ENCODE measurements at regions not wholly inside any gene's neighbourhood (a gene's known extent, or its start where the extent isn't known, plus 50 kb on each side); places are given as distances from the start of the nearest gene placed in this dataset.

- DNase-seq, result no peak
- H3K27me3 ChIP-seq (ENCODE audit: control insufficient read depth in 1 of 2, insufficient read depth in 1 of 2, low read length in 2 of 2), result no peaks in the 10 kb centered on the region
- no peak overlapping the region for H3K23ac ChIP-seq (ENCODE audit: low read length in 2 of 2)
- no peak overlapping the region for H3K9ac ChIP-seq (ENCODE audit: low read length)
- no peak overlapping the region for H3K18ac ChIP-seq (ENCODE audit: low read depth in 1 of 2, low read length in 2 of 2)
- H4K91ac ChIP-seq (ENCODE audit: low read length), result no peak overlapping the region
- no peak overlapping the region for H3K27ac ChIP-seq (ENCODE audit: low read length, poor library complexity, severe bottlenecking)
- H2BK12ac ChIP-seq (ENCODE audit: low read length in 2 of 2), result no peak overlapping the region
- no peaks in the 10 kb centered on the region for H3K36me3 ChIP-seq (ENCODE audit: control insufficient read depth in 1 of 2, insufficient read depth in 2 of 2, low read depth in 1 of 2, low read length in 2 of 2)
- H3K9me3 ChIP-seq (ENCODE audit: control insufficient read depth, low read length), result no peaks in the 10 kb centered on the region
- H2BK15ac ChIP-seq (ENCODE audit: low read depth, poor library complexity, severe bottlenecking), result no peak overlapping the region
- no peaks in the 10 kb centered on the region for H3K4me1 ChIP-seq (ENCODE audit: control insufficient read depth, insufficient read depth, low read depth, low read length)
- H2AFZ ChIP-seq (ENCODE audit: low read depth, low read length), result no peak overlapping the region
- no peak overlapping the region for H4K8ac ChIP-seq (ENCODE audit: low read length)
- no peak overlapping the region for H3K14ac ChIP-seq (ENCODE audit: low read length in 2 of 2)
- H3K4me2 ChIP-seq (ENCODE audit: low read length, poor library complexity, severe bottlenecking), result no peak overlapping the region
- no peak overlapping the region for H3K4me3 ChIP-seq (ENCODE audit: insufficient read depth in 1 of 2, low read depth in 1 of 2, low read length in 2 of 2)
- H3K79me1 ChIP-seq (replicated peaks; ENCODE audit: low read length, poor library complexity, severe bottlenecking), result no peaks in the 10 kb centered on the region
- no peak overlapping the region for H2BK120ac ChIP-seq (ENCODE audit: low read depth, low read length)
- H3K4ac ChIP-seq (ENCODE audit: low read depth in 1 of 2, low read length in 2 of 2), result no peak overlapping the region
- no peak overlapping the region for H2AK5ac ChIP-seq (ENCODE audit: low read length, severe bottlenecking)
- H2BK5ac ChIP-seq (ENCODE audit: low read depth, low read length, poor library complexity, severe bottlenecking), result no peak overlapping the region
These were observed 1965.3 kb downstream of the ARAP2 start for GRCh38 chr4:34279011-34279410.

- H2BK12ac ChIP-seq (ENCODE audit: low read length in 2 of 2), result no peak overlapping the region
- H3K4me3 ChIP-seq (ENCODE audit: insufficient read depth in 1 of 2, low read depth in 1 of 2, low read length in 2 of 2), result no peak overlapping the region
- H3K79me1 ChIP-seq (replicated peaks; ENCODE audit: low read length, poor library complexity, severe bottlenecking), result no peaks in the 10 kb centered on the region
- H3K18ac ChIP-seq (ENCODE audit: low read depth in 1 of 2, low read length in 2 of 2), result no peak overlapping the region
- H3K27me3 ChIP-seq (ENCODE audit: control insufficient read depth in 1 of 2, insufficient read depth in 1 of 2, low read length in 2 of 2), result no peaks in the 10 kb centered on the region
- H3K9ac ChIP-seq (ENCODE audit: low read length), result no peak overlapping the region
- H3K23ac ChIP-seq (ENCODE audit: low read length in 2 of 2), result no peak overlapping the region
- no peak overlapping the region for H3K4me2 ChIP-seq (ENCODE audit: low read length, poor library complexity, severe bottlenecking)
- H2BK5ac ChIP-seq (ENCODE audit: low read depth, low read length, poor library complexity, severe bottlenecking), result no peak overlapping the region
- no peak overlapping the region for H2BK15ac ChIP-seq (ENCODE audit: low read depth, poor library complexity, severe bottlenecking)
- no peak overlapping the region for H4K8ac ChIP-seq (ENCODE audit: low read length)
- no peak overlapping the region for H2AK5ac ChIP-seq (ENCODE audit: low read length, severe bottlenecking)
- H2AFZ ChIP-seq (ENCODE audit: low read depth, low read length), result no peak overlapping the region
- 78% methylated on average over 2 of the region's 2 CpGs for WGBS
- H3K9me3 ChIP-seq (ENCODE audit: control insufficient read depth, low read length), result no peaks in the 10 kb centered on the region
- H3K27ac ChIP-seq (ENCODE audit: low read length, poor library complexity, severe bottlenecking), result no peak overlapping the region
- no peak overlapping the region for H2BK120ac ChIP-seq (ENCODE audit: low read depth, low read length)
- no peak overlapping the region for H3K14ac ChIP-seq (ENCODE audit: low read length in 2 of 2)
- H3K4me1 ChIP-seq (ENCODE audit: control insufficient read depth, insufficient read depth, low read depth, low read length), result no peaks in the 10 kb centered on the region
- DNase-seq, result no peak
- H3K36me3 ChIP-seq (ENCODE audit: control insufficient read depth in 1 of 2, insufficient read depth in 2 of 2, low read depth in 1 of 2, low read length in 2 of 2), result no peaks in the 10 kb centered on the region
- H3K4ac ChIP-seq (ENCODE audit: low read depth in 1 of 2, low read length in 2 of 2), result no peak overlapping the region
- no peak overlapping the region for H4K91ac ChIP-seq (ENCODE audit: low read length)
These were observed 1964.2 kb downstream of the ARAP2 start for GRCh38 chr4:34280131-34280530.

- H3K14ac ChIP-seq (ENCODE audit: low read length in 2 of 2), result no peak overlapping the region
- DNase-seq, result no peak
- no peaks in the 10 kb centered on the region for H3K36me3 ChIP-seq (ENCODE audit: control insufficient read depth in 1 of 2, insufficient read depth in 2 of 2, low read depth in 1 of 2, low read length in 2 of 2)
- H2AFZ ChIP-seq (ENCODE audit: low read depth, low read length), result no peak overlapping the region
- 95% methylated on average over 4 of the region's 5 CpGs for WGBS
- no peaks in the 10 kb centered on the region for H3K27me3 ChIP-seq (ENCODE audit: control insufficient read depth in 1 of 2, insufficient read depth in 1 of 2, low read length in 2 of 2)
- H2BK120ac ChIP-seq (ENCODE audit: low read depth, low read length), result no peak overlapping the region
- H3K27ac ChIP-seq (ENCODE audit: low read length, poor library complexity, severe bottlenecking), result no peak overlapping the region
- H3K79me1 ChIP-seq (replicated peaks; ENCODE audit: low read length, poor library complexity, severe bottlenecking), result no peaks in the 10 kb centered on the region
- H2AK5ac ChIP-seq (ENCODE audit: low read length, severe bottlenecking), result no peak overlapping the region
- H3K4ac ChIP-seq (ENCODE audit: low read depth in 1 of 2, low read length in 2 of 2), result no peak overlapping the region
- H3K23ac ChIP-seq (ENCODE audit: low read length in 2 of 2), result no peak overlapping the region
- H3K4me2 ChIP-seq (ENCODE audit: low read length, poor library complexity, severe bottlenecking), result no peak overlapping the region
- no peak overlapping the region for H2BK12ac ChIP-seq (ENCODE audit: low read length in 2 of 2)
- no peak overlapping the region for H3K9ac ChIP-seq (ENCODE audit: low read length)
- H2BK15ac ChIP-seq (ENCODE audit: low read depth, poor library complexity, severe bottlenecking), result no peak overlapping the region
- H2BK5ac ChIP-seq (ENCODE audit: low read depth, low read length, poor library complexity, severe bottlenecking), result no peak overlapping the region
- H4K91ac ChIP-seq (ENCODE audit: low read length), result no peak overlapping the region
- no peaks in the 10 kb centered on the region for H3K9me3 ChIP-seq (ENCODE audit: control insufficient read depth, low read length)
- H3K18ac ChIP-seq (ENCODE audit: low read depth in 1 of 2, low read length in 2 of 2), result no peak overlapping the region
- H4K8ac ChIP-seq (ENCODE audit: low read length), result no peak overlapping the region
- H3K4me3 ChIP-seq (ENCODE audit: insufficient read depth in 1 of 2, low read depth in 1 of 2, low read length in 2 of 2), result no peak overlapping the region
- H3K4me1 ChIP-seq (ENCODE audit: control insufficient read depth, insufficient read depth, low read depth, low read length), result no peaks in the 10 kb centered on the region
These were observed 1962.5 kb downstream of the ARAP2 start for GRCh38 chr4:34281826-34282225.

DNA sequence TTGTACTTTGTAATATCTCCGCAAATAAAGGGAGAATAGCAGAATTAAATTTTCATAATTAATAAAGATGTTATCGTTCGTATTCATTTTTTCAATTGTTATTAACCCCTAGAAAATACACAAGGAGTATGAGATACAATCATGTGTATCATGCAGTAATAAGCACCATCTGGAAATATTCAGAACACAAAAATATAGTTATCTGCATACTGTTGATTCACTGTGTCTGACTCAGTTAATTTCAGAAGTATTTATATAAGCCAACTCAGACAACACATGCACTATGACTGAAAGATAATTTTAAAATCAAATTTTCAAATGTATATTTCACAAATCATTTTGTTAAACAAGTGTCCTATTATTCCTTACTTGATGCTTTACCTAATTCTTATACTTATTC is 1954.8 kb downstream of the ARAP2 start:
- H3K79me1 ChIP-seq (replicated peaks; ENCODE audit: low read length, poor library complexity, severe bottlenecking), result no peaks in the 10 kb centered on the region
- peak overlapping the region; percentile 31 for H3K9ac ChIP-seq (ENCODE audit: low read length)
- no CpG with 5 or more reads among the region's 3 CpGs for WGBS
- no peaks in the 10 kb centered on the region for H3K27me3 ChIP-seq (ENCODE audit: control insufficient read depth in 1 of 2, insufficient read depth in 1 of 2, low read length in 2 of 2)
- H2BK12ac ChIP-seq (ENCODE audit: low read length in 2 of 2), result no peak overlapping the region
- H3K4me1 ChIP-seq (ENCODE audit: control insufficient read depth, insufficient read depth, low read depth, low read length), result no peaks in the 10 kb centered on the region
- H3K23ac ChIP-seq (ENCODE audit: low read length in 2 of 2), result no peak overlapping the region
- no peak for DNase-seq
- no peak overlapping the region for H2AK5ac ChIP-seq (ENCODE audit: low read length, severe bottlenecking)
- H3K18ac ChIP-seq (ENCODE audit: low read depth in 1 of 2, low read length in 2 of 2), result no peak overlapping the region
- no peak overlapping the region for H2AFZ ChIP-seq (ENCODE audit: low read depth, low read length)
- H3K14ac ChIP-seq (ENCODE audit: low read length in 2 of 2), result no peak overlapping the region
- H3K4ac ChIP-seq (ENCODE audit: low read depth in 1 of 2, low read length in 2 of 2), result no peak overlapping the region
- no peaks in the 10 kb centered on the region for H3K36me3 ChIP-seq (ENCODE audit: control insufficient read depth in 1 of 2, insufficient read depth in 2 of 2, low read depth in 1 of 2, low read length in 2 of 2)
- H3K4me3 ChIP-seq (ENCODE audit: insufficient read depth in 1 of 2, low read depth in 1 of 2, low read length in 2 of 2), result no peak overlapping the region
- H3K4me2 ChIP-seq (ENCODE audit: low read length, poor library complexity, severe bottlenecking), result no peak overlapping the region
- no peak overlapping the region for H3K27ac ChIP-seq (ENCODE audit: low read length, poor library complexity, severe bottlenecking)
- no peak overlapping the region for H4K8ac ChIP-seq (ENCODE audit: low read length)
- H2BK15ac ChIP-seq (ENCODE audit: low read depth, poor library complexity, severe bottlenecking), result no peak overlapping the region
- H2BK120ac ChIP-seq (ENCODE audit: low read depth, low read length), result no peak overlapping the region
- H3K9me3 ChIP-seq (ENCODE audit: control insufficient read depth, low read length), result no peaks in the 10 kb centered on the region
- no peak overlapping the region for H4K91ac ChIP-seq (ENCODE audit: low read length)
- H2BK5ac ChIP-seq (ENCODE audit: low read depth, low read length, poor library complexity, severe bottlenecking), result no peak overlapping the region
